NB4 (cell line): ENCODE measurements at regions not wholly inside any gene's neighbourhood (a gene's known extent, or its start where the extent isn't known, plus 50 kb on each side); places are given as distances from the start of the nearest gene placed in this dataset.

Source experiments
- MYC ChIP-seq: IDR thresholded peaks from 2 replicates; pipeline ENCODE4 v1.6.1; 2011; ENCODE audit warnings: low read depth, low read length
- POLR2A ChIP-seq: IDR thresholded peaks from 2 replicates; pipeline ENCODE4 v1.6.1; 2011; ENCODE audit warnings: mild to moderate bottlenecking; ENCODE audit not compliant: insufficient read length; ENCODE audit errors: extremely low read depth
- TF ChIP-seq, protein P1 (sequence below): IDR thresholded peaks from one replicate; pipeline ENCODE4 v1.5.1; 2012; ENCODE audit warnings: low read depth, low read length
- TF ChIP-seq, protein P2 (sequence below): IDR thresholded peaks from 2 replicates; pipeline ENCODE4 v1.6.1; 2011; ENCODE audit warnings: low read depth, low read length

DNA sequence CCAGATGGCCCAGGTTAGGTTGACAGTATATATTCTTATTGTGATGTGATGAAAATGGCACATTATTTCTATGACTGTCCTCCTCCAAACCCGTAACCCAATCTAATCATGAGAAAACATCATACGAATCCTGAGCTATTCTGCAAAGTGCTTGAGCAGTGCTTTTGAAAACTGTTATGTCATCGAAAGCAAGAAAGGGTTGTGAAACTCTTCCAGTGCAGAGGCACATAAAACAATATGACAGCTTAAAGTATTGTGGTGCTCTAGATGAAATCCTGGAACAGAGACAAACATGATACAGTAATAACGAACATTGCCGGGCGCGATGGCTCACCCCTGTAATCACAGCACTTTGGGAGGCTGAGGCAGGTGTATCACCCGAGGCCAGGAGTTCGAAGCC, 1648.0 kb downstream of the STIM2 start:
- TF ChIP-seq, protein P1, sequence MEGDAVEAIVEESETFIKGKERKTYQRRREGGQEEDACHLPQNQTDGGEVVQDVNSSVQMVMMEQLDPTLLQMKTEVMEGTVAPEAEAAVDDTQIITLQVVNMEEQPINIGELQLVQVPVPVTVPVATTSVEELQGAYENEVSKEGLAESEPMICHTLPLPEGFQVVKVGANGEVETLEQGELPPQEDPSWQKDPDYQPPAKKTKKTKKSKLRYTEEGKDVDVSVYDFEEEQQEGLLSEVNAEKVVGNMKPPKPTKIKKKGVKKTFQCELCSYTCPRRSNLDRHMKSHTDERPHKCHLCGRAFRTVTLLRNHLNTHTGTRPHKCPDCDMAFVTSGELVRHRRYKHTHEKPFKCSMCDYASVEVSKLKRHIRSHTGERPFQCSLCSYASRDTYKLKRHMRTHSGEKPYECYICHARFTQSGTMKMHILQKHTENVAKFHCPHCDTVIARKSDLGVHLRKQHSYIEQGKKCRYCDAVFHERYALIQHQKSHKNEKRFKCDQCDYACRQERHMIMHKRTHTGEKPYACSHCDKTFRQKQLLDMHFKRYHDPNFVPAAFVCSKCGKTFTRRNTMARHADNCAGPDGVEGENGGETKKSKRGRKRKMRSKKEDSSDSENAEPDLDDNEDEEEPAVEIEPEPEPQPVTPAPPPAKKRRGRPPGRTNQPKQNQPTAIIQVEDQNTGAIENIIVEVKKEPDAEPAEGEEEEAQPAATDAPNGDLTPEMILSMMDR = no peak
- no peak for TF ChIP-seq POLR2A
- TF ChIP-seq, protein P2, sequence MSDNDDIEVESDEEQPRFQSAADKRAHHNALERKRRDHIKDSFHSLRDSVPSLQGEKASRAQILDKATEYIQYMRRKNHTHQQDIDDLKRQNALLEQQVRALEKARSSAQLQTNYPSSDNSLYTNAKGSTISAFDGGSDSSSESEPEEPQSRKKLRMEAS = no peak
- no peak for TF ChIP-seq MYC
